ENCODE measurements at regions not wholly inside any gene's neighbourhood (a gene's known extent, or its start where the extent isn't known, plus 50 kb on each side); places are given as distances from the start of the nearest gene placed in this dataset.
A peak's percentile ranks its signal among the peaks of the same experiment; 100 is the strongest.

- H3K4me2 ChIP-seq (ENCODE audit: low read length) = no peak overlapping the region
- H3K36me3 Mint-ChIP-seq (ENCODE audit: low read depth, unreplicated experiment) = no peaks in the 10 kb centered on the region
- H3K27me3 ChIP-seq (ENCODE audit: insufficient read depth, low read length) = no peaks in the 10 kb centered on the region
- no peak overlapping the region for H3K27ac Mint-ChIP-seq (ENCODE audit: unreplicated experiment)
- H3K79me2 ChIP-seq (ENCODE audit: insufficient read depth, low read length) = no peaks in the 10 kb centered on the region
- H3K27me3 Mint-ChIP-seq (ENCODE audit: low read depth, unreplicated experiment) = no peaks in the 10 kb centered on the region
- H3K27ac ChIP-seq (ENCODE audit: low read depth, low read length) = no peak overlapping the region
- DNase-seq (ENCODE audit: low read depth) (no peak), FAIRE-seq (no peak)
- no peak overlapping the region for H3K9ac ChIP-seq (ENCODE audit: low read length)
- H3K4me3 Mint-ChIP-seq (ENCODE audit: unreplicated experiment) = no peak overlapping the region
- no peaks in the 10 kb centered on the region for H3K9me3 Mint-ChIP-seq (ENCODE audit: unreplicated experiment)
- H3K4me3 ChIP-seq (ENCODE audit: insufficient read depth, low read depth, low read length) = no peak overlapping the region
- no peak for TF ChIP-seq EZH2 (IDR thresholded peaks at IDR 0.05; ENCODE audit: insufficient read depth, low read length)
- no peak for TF ChIP-seq CTCF (IDR thresholded peaks at IDR 0.05; ENCODE audit: insufficient read depth, low read depth, low read length)
- no peaks in the 10 kb centered on the region for H3K4me1 ChIP-seq (ENCODE audit: insufficient read depth, low read length)
- H3K4me1 Mint-ChIP-seq (ENCODE audit: low read depth, unreplicated experiment) = peaks cover 5% of the 10 kb centered on the region
- H3K9me3 ChIP-seq (ENCODE audit: insufficient read depth, low read depth, low read length) = no peaks in the 10 kb centered on the region
- H3K36me3 ChIP-seq (ENCODE audit: insufficient read depth, low read length) = no peaks in the 10 kb centered on the region
- H2AFZ ChIP-seq (ENCODE audit: low read depth, low read length) = no peak overlapping the region
- H4K20me1 ChIP-seq (ENCODE audit: insufficient read depth, low read length) = no peaks in the 10 kb centered on the region
These were observed 146.6 kb upstream of the RFX3 start for GRCh38 chr9:3672399-3672798.

- Mint-ChIP-seq H3K27ac (ENCODE audit: unreplicated experiment) (no peak overlapping the region), H3K27me3 (ENCODE audit: low read depth, unreplicated experiment) (peaks cover 2% of the 10 kb centered on the region), H3K4me3 (ENCODE audit: unreplicated experiment) (no peak overlapping the region), H3K4me1 (ENCODE audit: low read depth, unreplicated experiment) (peaks cover 15% of the 10 kb centered on the region), H3K36me3 (ENCODE audit: low read depth, unreplicated experiment) (no peaks in the 10 kb centered on the region), H3K9me3 (ENCODE audit: unreplicated experiment) (no peaks in the 10 kb centered on the region)
- TF ChIP-seq EZH2 (IDR thresholded peaks at IDR 0.05; ENCODE audit: insufficient read depth, low read length) (no peak), CTCF (IDR thresholded peaks at IDR 0.05; ENCODE audit: insufficient read depth, low read depth, low read length) (no peak)
- FAIRE-seq = no peak
- Histone ChIP-seq H4K20me1 (ENCODE audit: insufficient read depth, low read length) (no peaks in the 10 kb centered on the region), H3K4me2 (ENCODE audit: low read length) (no peak overlapping the region), H3K36me3 (ENCODE audit: insufficient read depth, low read length) (no peaks in the 10 kb centered on the region), H3K79me2 (ENCODE audit: insufficient read depth, low read length) (no peaks in the 10 kb centered on the region), H3K27me3 (ENCODE audit: insufficient read depth, low read length) (no peaks in the 10 kb centered on the region), H2AFZ (ENCODE audit: low read depth, low read length) (no peak overlapping the region), H3K27ac (ENCODE audit: low read depth, low read length) (no peak overlapping the region), H3K9ac (ENCODE audit: low read length) (no peak overlapping the region), H3K4me3 (ENCODE audit: insufficient read depth, low read depth, low read length) (no peak overlapping the region), H3K9me3 (ENCODE audit: insufficient read depth, low read depth, low read length) (no peaks in the 10 kb centered on the region), H3K4me1 (ENCODE audit: insufficient read depth, low read length) (peaks cover 4% of the 10 kb centered on the region)
- no peak for DNase-seq (ENCODE audit: low read depth)
These were observed 138.2 kb upstream of the RFX3 start for GRCh38 chr9:3664044-3664443.

GRCh38 chr9:3662671-3663070 is 136.9 kb upstream of the RFX3 start:
- Histone ChIP-seq H3K4me1 (ENCODE audit: insufficient read depth, low read length) (peaks cover 4% of the 10 kb centered on the region), H3K4me2 (ENCODE audit: low read length) (no peak overlapping the region), H4K20me1 (ENCODE audit: insufficient read depth, low read length) (no peaks in the 10 kb centered on the region), H3K27me3 (ENCODE audit: insufficient read depth, low read length) (no peaks in the 10 kb centered on the region), H2AFZ (ENCODE audit: low read depth, low read length) (no peak overlapping the region), H3K36me3 (ENCODE audit: insufficient read depth, low read length) (no peaks in the 10 kb centered on the region), H3K9me3 (ENCODE audit: insufficient read depth, low read depth, low read length) (no peaks in the 10 kb centered on the region), H3K9ac (ENCODE audit: low read length) (no peak overlapping the region), H3K27ac (ENCODE audit: low read depth, low read length) (no peak overlapping the region), H3K79me2 (ENCODE audit: insufficient read depth, low read length) (no peaks in the 10 kb centered on the region), H3K4me3 (ENCODE audit: insufficient read depth, low read depth, low read length) (no peak overlapping the region)
- no peaks in the 10 kb centered on the region for H3K9me3 Mint-ChIP-seq (ENCODE audit: unreplicated experiment)
- H3K36me3 Mint-ChIP-seq (ENCODE audit: low read depth, unreplicated experiment) = no peaks in the 10 kb centered on the region
- H3K27me3 Mint-ChIP-seq (ENCODE audit: low read depth, unreplicated experiment) = peaks cover 2% of the 10 kb centered on the region
- FAIRE-seq (no peak), DNase-seq (ENCODE audit: low read depth) (peak; percentile 50)
- no peak for TF ChIP-seq CTCF (IDR thresholded peaks at IDR 0.05; ENCODE audit: insufficient read depth, low read depth, low read length)
- TF ChIP-seq EZH2 (IDR thresholded peaks at IDR 0.05; ENCODE audit: insufficient read depth, low read length) = no peak
- peaks cover 15% of the 10 kb centered on the region for H3K4me1 Mint-ChIP-seq (ENCODE audit: low read depth, unreplicated experiment)
- H3K4me3 Mint-ChIP-seq (ENCODE audit: unreplicated experiment) = no peak overlapping the region
- peak overlapping the region; percentile 63 for H3K27ac Mint-ChIP-seq (ENCODE audit: unreplicated experiment)

All from astrocyte (in vitro differentiated cells and primary cell).